CD14-positive monocyte (primary cell): ENCODE measurements at regions not wholly inside any gene's neighbourhood (a gene's known extent, or its start where the extent isn't known, plus 50 kb on each side); places are given as distances from the start of the nearest gene placed in this dataset.

Source experiments
- DNase-seq, 3 donors: peaks; one replicate each; pipeline ENCODE4 v3.0.0-alpha.2; 2011 to 2022
- H2AFZ ChIP-seq: 2 replicates; pipeline ENCODE4 v1.6.0; 2012; ENCODE audit warnings: mild to moderate bottlenecking, low read depth, low read length, inconsistent platforms; ENCODE audit not compliant: insufficient read depth, poor library complexity, severe bottlenecking
- H3K27ac ChIP-seq, 2 donors: 1 replicate in 1 of 2; 2 replicates in 1 of 2; pipeline ENCODE4 v1.5.1; 2012 to 2013; ENCODE audit warnings: low read length in 2 of 2, control low read depth in 1 of 2, inconsistent platforms in 1 of 2, low read depth in 1 of 2, mild to moderate bottlenecking in 1 of 2
- H3K27me3 ChIP-seq, 2 donors: one replicate each; pipeline versions ENCODE4 v1.6.0 to v1.6.1; 2011 to 2013; ENCODE audit warnings: low read length in 2 of 2; ENCODE audit not compliant: control insufficient read depth in 2 of 2, insufficient read depth in 2 of 2
- H3K36me3 ChIP-seq, 2 donors: replicated peaks in 1 of 2; 1 replicate in 1 of 2; 2 replicates in 1 of 2; pipeline versions ENCODE4 v1.5.1 to v1.6.1; 2012 to 2013; ENCODE audit warnings: low read length in 2 of 2, control low read depth in 1 of 2, inconsistent platforms in 1 of 2, mild to moderate bottlenecking in 1 of 2; ENCODE audit not compliant: insufficient read depth in 2 of 2, control insufficient read depth in 1 of 2
- H3K4me1 ChIP-seq, 2 donors: 1 replicate in 1 of 2; 2 replicates in 1 of 2; pipeline versions ENCODE4 v1.5.1 to v1.6.1; 2012 to 2013; ENCODE audit warnings: low read length in 2 of 2, control low read depth in 1 of 2, inconsistent platforms in 1 of 2, mild to moderate bottlenecking in 1 of 2, moderate library complexity in 1 of 2; ENCODE audit not compliant: insufficient read depth in 2 of 2, control insufficient read depth in 1 of 2
- H3K4me2 ChIP-seq: replicated peaks from 2 replicates; pipeline ENCODE3; 2012; ENCODE audit warnings: low read length, moderate library complexity, mild to moderate bottlenecking; ENCODE audit not compliant: poor library complexity, severe bottlenecking; ENCODE audit errors: extremely low read depth
- H3K4me3 ChIP-seq, 3 experiments: fragments of 200-600 bp in 1 of 3; sonication (generic) in 1 of 3; replicated peaks in 1 of 3; 1 replicate in 2 of 3; 2 replicates in 1 of 3; pipeline ENCODE4 v1.5.1; 2011 to 2013; ENCODE audit warnings: low read length in 3 of 3, mild to moderate bottlenecking in 3 of 3, control low read depth in 2 of 3, low read depth in 2 of 3, inconsistent platforms in 1 of 3, moderate library complexity in 1 of 3
- H3K79me2 ChIP-seq: 2 replicates; pipeline ENCODE4 v1.6.0; 2012; ENCODE audit warnings: mild to moderate bottlenecking, control low read depth, inconsistent platforms, low read length, moderate library complexity; ENCODE audit not compliant: insufficient read depth
- H3K9ac ChIP-seq: 2 replicates; pipeline ENCODE4 v1.6.0; 2017; ENCODE audit warnings: low read length, mild to moderate bottlenecking; ENCODE audit not compliant: insufficient read depth, poor library complexity, severe bottlenecking
- H3K9me3 ChIP-seq, 2 donors: replicated peaks in 1 of 2; 1 replicate in 1 of 2; 2 replicates in 1 of 2; pipeline versions ENCODE4 v1.5.1 to v1.6.1; 2012 to 2013; ENCODE audit warnings: low read length in 2 of 2, control low read depth in 1 of 2; ENCODE audit not compliant: control insufficient read depth in 1 of 2, insufficient read depth in 1 of 2
- H4K20me1 ChIP-seq: 2 replicates; pipeline ENCODE4 v1.6.0; 2012; ENCODE audit warnings: mild to moderate bottlenecking, low read length, control low read depth, moderate library complexity; ENCODE audit not compliant: insufficient read depth
- H3K27ac Mint-ChIP-seq, 7 donors: one replicate each; pipeline ENCODE4 v1.8.0; 2020; ENCODE audit warnings: mild to moderate bottlenecking in 7 of 7, mixed read lengths in 7 of 7, moderate library complexity in 6 of 7, inconsistent platforms in 2 of 7
- H3K27me3 Mint-ChIP-seq, 3 donors: one replicate each; pipeline ENCODE4 v1.8.0; 2021 to 2022; ENCODE audit warnings: low read depth in 3 of 3, mild to moderate bottlenecking in 3 of 3, mixed read lengths in 3 of 3, moderate library complexity in 3 of 3, inconsistent platforms in 1 of 3
- H3K36me3 Mint-ChIP-seq, 2 donors: one replicate each; pipeline ENCODE4 v1.8.0; 2020; ENCODE audit warnings: mixed read lengths in 2 of 2, inconsistent platforms in 1 of 2, mild to moderate bottlenecking in 1 of 2
- H3K4me1 Mint-ChIP-seq: one replicate; pipeline ENCODE4 v1.8.0; 2020; ENCODE audit warnings: mild to moderate bottlenecking, mixed read lengths
- H3K4me3 Mint-ChIP-seq, 2 donors: one replicate each; pipeline ENCODE4 v1.8.0; 2020; ENCODE audit warnings: mild to moderate bottlenecking in 2 of 2, mixed read lengths in 2 of 2, moderate library complexity in 1 of 2
- H3K9me3 Mint-ChIP-seq, 7 donors: one replicate each; pipeline ENCODE4 v1.8.0; 2020 to 2022; ENCODE audit warnings: mixed read lengths in 7 of 7, mild to moderate bottlenecking in 6 of 7, moderate library complexity in 6 of 7, inconsistent platforms in 2 of 7
- CTCF ChIP-seq: fragments of 200-600 bp; IDR thresholded peaks from one replicate; pipeline ENCODE4 v1.8.0; 2022; ENCODE audit warnings: antibody characterized with exemption, mild to moderate bottlenecking
- WGBS: methylation state at CpG from one replicate; pipeline ENCODE4 v1.1.5; 2013; ENCODE audit warnings: missing lambda C conversion rate; ENCODE audit not compliant: insufficient coverage; 5-methylcytosine and 5-hydroxymethylcytosine counted together
- intact Hi-C, 2 donors: fragments of 100-400 bp; cut with micrococcal nuclease; formaldehyde crosslinking; loops; one replicate each; pipeline versions ENCODE4 v1.15.0 to v1.15.1; 2023

- Mint-ChIP-seq H3K9me3 (peaks cover 0 to 10% (median 3%) of the 10 kb centered on the region in 7 donors), H3K27ac (no peak overlapping the region), H3K27me3 (peaks cover 5 to 24% (median 12%) of the 10 kb centered on the region in 3 donors), H3K4me1 (no peaks in the 10 kb centered on the region), H3K4me3 (no peak overlapping the region), H3K36me3 (no peaks in the 10 kb centered on the region)
- DNase-seq = no peak
- Histone ChIP-seq H3K4me1 (no peaks in the 10 kb centered on the region), H3K4me3 (no peak overlapping the region), H3K79me2 (no peaks in the 10 kb centered on the region), H2AFZ (no peak overlapping the region), H3K4me2 (no peak overlapping the region), H3K27me3 (peaks cover 0 to 2% of the 10 kb centered on the region in 2 donors), H4K20me1 (no peaks in the 10 kb centered on the region), H3K27ac (no peak overlapping the region), H3K9me3 (no peaks in the 10 kb centered on the region), H3K36me3 (no peaks in the 10 kb centered on the region), H3K9ac (no peak overlapping the region)
- TF ChIP-seq CTCF = no peak
- intact Hi-C loops = no loop called here
- no CpG with 5 or more reads among the region's 1 CpG for WGBS
These were observed 137.1 kb upstream of the VRK1 start for GRCh38 chr14:96660123-96660522.

- Histone ChIP-seq H3K36me3 (no peaks in the 10 kb centered on the region), H3K4me3 (no peak overlapping the region), H4K20me1 (no peaks in the 10 kb centered on the region), H2AFZ (no peak overlapping the region), H3K27me3 (peaks cover 0 to 2% of the 10 kb centered on the region in 2 donors), H3K4me1 (no peaks in the 10 kb centered on the region), H3K79me2 (no peaks in the 10 kb centered on the region), H3K27ac (no peak overlapping the region), H3K9me3 (no peaks in the 10 kb centered on the region), H3K4me2 (no peak overlapping the region), H3K9ac (no peak overlapping the region)
- 87% methylated on average over 4 of the region's 4 CpGs for WGBS
- TF ChIP-seq CTCF = no peak
- peaks cover 0 to 10% (median 3%) of the 10 kb centered on the region in 7 donors for H3K9me3 Mint-ChIP-seq
- intact Hi-C loops = no loop called here
- no peaks in the 10 kb centered on the region for H3K4me1 Mint-ChIP-seq
- H3K4me3 Mint-ChIP-seq = no peak overlapping the region
- H3K27me3 Mint-ChIP-seq = peaks cover 5 to 24% (median 12%) of the 10 kb centered on the region in 3 donors
- H3K27ac Mint-ChIP-seq = peak overlapping the region in 1 of 7 donors; percentile 80
- DNase-seq = no peak
- no peaks in the 10 kb centered on the region for H3K36me3 Mint-ChIP-seq
These were observed 136.5 kb upstream of the VRK1 start for GRCh38 chr14:96660667-96661066.
